GM21381 (cell line): ENCODE measurements at regions not wholly inside any gene's neighbourhood (a gene's known extent, or its start where the extent isn't known, plus 50 kb on each side); places are given as distances from the start of the nearest gene placed in this dataset.
"Not testable (repeated sequence)": the region's sequence is repeated elsewhere in the genome, so short reads cannot be mapped to it uniquely, and the experiment has no call there.

Source experiments
- ATAC-seq: cut with Tn5 transposase; IDR thresholded peaks from one replicate; pipeline ENCODE4 v1.9.1; 2021; ENCODE audit warnings: mild to moderate bottlenecking, moderate library complexity; ENCODE audit not compliant: unreplicated experiment

GRCh38 chr13:32828711-32829110, 187.5 kb upstream of the KL start:
- no peak for ATAC-seq

- ATAC-seq: no peak
Observed at GRCh38 chr13:32829269-32829668, 187.0 kb upstream of the KL start.

GRCh38 chr13:32829676-32830335, 186.4 kb upstream of the KL start:
- ATAC-seq: no peak

GRCh38 chr13:32830336-32831031, 185.7 kb upstream of the KL start:
- no peak for ATAC-seq

- ATAC-seq: no peak
Observed at GRCh38 chr13:32837307-32837972, 178.8 kb upstream of the KL start.

GRCh38 chr13:32837973-32838927, 178.0 kb upstream of the KL start:
- ATAC-seq: no peak

- peak; percentile 59 for ATAC-seq
Observed at GRCh38 chr13:32838945-32839344, 177.3 kb upstream of the KL start.

GRCh38 chr13:32840113-32840512, 176.1 kb upstream of the KL start:
- ATAC-seq: no peak

- peak; percentile 44 for ATAC-seq
Observed at GRCh38 chr13:32840989-32841713, 175.1 kb upstream of the KL start.

- no peak for ATAC-seq
Observed at GRCh38 chr13:32845952-32846950, 170.0 kb upstream of the KL start.

- ATAC-seq: not testable (repeated sequence)
Observed at GRCh38 chr13:32847976-32848375, 168.2 kb upstream of the KL start.

- ATAC-seq: no peak
Observed at GRCh38 chr13:32849369-32849768, 166.9 kb upstream of the KL start.

- no peak for ATAC-seq
Observed at GRCh38 chr13:32850316-32851052, 165.7 kb upstream of the KL start.

- no peak for ATAC-seq
Observed at GRCh38 chr13:32851083-32852069, 164.8 kb upstream of the KL start.

GRCh38 chr13:32852526-32852925, 163.7 kb upstream of the KL start:
- no peak for ATAC-seq

- no peak for ATAC-seq
Observed at GRCh38 chr13:32857077-32857476, 159.1 kb upstream of the KL start.

- ATAC-seq: no peak
Observed at GRCh38 chr13:32857689-32858088, 158.5 kb upstream of the KL start.
